NCI-H226 (cell line): ENCODE measurements at regions not wholly inside any gene's neighbourhood (a gene's known extent, or its start where the extent isn't known, plus 50 kb on each side); places are given as distances from the start of the nearest gene placed in this dataset.
"Not testable (repeated sequence)": the region's sequence is repeated elsewhere in the genome, so short reads cannot be mapped to it uniquely, and the experiment has no call there.

Experiments used
- DNase-seq: peaks from one replicate; pipeline ENCODE4 v3.0.0-alpha.2; 2015

DNA sequence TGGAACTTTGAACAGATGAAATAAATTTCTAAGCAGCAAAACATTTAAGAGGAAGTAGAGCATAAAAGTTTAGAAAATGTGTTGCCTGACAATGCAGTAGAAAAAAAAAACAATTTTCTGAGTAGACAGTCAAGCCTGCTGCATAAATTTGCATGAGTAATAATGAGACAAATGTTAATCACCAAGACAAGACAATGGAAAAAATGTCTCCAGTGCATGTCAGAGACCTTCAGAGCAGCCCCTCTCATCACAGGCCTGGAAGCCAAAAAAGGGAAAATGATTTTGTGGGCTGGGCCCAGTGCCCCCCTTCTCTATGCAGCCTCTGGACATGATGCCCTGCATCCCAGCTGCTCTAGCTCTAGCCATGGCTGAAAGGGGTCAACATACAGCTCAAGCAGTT lies 204.6 kb downstream of the COX18 start:
- no peak for DNase-seq

DNA sequence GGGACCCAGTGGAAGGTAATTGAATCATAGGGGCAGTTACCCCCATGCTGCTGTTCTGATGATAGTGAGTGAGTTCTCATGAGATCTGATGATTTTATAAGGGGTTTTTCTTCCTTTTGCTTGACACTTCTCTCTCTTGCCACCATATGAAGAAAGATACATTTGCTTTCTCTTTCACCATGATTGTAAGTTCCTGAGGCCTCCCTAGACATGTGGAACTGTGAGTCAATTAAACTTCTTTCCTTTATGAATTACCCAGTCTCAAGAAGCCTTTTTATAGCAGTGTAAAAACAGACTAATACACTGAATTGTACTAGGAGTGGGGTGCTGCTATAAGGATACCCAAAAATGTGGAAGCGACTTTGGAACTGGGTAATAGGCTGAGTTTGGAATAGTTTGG lies 205.2 kb downstream of the COX18 start:
- DNase-seq, result not testable (repeated sequence)

DNA sequence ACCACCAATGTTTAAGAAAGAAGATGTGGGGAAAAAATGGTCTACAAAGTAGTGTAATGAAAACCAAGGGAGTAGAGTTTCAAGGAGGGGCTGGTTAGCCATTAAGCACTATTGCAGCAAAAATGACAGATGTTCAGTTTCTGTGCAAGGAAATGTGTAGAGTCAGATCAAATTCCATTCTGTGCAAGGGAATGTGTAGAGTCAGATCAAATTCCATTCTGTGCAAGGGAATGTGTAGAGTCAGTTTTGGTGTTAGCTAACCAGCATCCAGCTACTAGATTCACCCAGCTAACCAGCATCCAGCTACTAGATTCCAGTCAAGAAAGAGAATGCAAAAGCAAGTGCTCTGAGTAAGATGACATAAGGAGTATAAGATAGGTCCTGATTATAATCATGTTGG lies 208.8 kb downstream of the COX18 start:
- no peak for DNase-seq

DNA sequence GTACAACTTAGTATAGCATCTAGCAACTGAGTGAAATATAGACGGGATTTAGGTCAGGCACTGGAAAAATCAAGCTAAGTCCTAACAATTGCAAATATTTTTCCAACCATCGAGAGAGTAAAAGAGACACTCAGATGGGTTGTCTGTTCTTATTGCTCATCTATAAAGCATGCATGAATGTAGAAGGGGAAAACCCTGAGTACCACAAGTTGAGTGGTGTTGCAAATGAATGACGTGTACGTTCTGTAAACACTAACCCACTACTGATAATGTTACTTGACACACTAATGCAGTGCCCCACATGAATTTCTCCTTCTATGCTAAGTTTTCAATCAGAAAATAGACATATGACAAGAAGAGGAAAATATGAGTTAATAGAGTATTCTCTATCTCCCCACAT lies 211.2 kb downstream of the COX18 start:
- peak; percentile 94 for DNase-seq

DNA sequence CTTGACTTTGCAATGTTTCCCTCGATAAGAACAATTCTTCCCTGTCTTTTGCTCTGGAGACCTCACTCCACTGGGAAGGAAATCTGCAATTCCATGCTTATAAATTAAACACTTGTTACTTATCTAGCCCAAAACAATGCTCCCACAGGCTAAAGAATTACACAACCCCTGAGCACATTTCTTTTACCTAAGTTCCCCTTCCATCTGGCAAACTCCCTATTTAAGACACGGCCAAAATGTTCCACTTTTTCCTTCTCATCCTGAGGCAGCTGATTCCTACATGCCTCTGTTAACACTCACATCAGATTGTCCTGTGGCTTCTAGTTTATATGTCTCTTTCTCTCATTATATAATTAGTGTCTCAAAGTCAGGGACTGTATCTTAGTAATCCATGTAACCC lies 211.7 kb downstream of the COX18 start:
- peak; percentile 83 for DNase-seq

DNA sequence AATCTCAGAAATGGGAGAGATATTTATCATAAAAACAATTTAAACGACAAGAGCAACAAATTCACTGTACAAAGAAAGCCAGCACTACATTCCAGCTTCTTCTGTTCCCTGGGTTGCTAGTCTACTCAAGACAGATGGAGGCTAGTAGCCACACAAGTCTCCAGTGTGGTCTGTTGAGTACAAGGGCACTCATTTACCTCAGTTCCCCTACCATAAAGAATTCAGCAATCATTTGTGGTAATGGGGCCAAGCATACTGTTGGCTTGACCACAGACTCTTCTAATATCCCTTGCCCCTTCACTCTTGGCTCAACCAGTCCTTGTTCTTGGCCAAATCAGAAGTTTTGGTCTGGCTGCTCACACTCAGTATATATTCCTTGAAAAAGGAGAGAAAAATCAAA lies 212.3 kb downstream of the COX18 start:
- no peak for DNase-seq

DNA sequence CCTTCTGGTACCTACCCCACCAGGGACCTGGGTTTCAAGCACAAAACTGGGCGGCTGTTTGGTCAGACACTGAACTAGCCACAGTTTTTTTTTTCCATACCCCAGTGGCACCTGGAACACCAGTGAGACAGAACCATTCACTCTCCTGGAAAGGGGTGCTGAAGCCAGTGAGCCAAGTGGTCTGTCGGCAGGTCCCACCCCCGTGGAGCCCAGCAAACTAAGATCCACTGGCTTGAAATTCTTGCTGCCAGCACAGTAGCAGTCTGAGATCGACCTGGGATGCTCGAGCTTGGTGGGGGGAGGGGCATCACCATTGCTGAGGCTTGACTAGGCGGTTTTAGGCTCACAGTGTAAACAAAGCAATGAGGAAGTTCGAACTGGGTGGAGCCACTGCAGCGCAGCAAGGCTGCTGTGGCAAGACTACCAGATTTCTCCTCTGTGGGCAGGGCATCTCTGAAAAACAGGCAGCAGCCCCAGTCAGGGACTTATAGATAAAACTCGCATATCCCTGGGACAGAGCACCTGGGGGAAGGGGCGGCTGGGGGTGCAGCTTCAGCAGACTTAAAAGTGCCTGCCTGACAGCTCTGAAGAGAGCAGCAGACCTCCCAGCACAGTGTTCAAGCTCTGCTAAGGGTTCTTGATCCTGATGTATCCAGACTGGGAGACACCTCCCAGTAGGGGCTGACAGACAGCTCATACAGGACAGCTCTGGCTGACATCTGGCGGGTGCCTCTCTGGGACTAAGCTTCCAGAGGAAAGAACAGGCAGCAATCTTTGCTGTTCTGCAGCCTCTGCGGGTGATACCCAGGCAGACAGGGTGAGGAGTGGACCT lies 223.0 kb downstream of the COX18 start:
- no peak for DNase-seq

DNA sequence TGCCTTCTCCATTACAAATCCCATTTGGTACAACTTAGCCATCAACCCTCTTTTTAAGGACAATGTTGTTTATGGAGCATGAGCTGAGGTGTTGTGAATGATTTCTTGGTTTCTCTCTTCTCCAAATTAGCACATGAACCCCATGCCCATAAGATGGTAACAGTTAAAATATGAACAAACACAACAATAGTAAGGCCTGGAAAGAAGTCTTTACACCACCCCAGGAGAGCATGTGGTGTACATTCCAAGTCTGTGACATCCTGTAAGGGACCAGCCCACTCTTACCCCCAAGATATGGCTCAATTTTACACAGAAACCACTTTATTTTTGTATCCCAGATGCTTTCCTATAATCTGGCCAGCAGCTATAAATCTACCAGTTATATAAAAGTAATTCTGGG lies 226.1 kb downstream of the COX18 start:
- no peak for DNase-seq

DNA sequence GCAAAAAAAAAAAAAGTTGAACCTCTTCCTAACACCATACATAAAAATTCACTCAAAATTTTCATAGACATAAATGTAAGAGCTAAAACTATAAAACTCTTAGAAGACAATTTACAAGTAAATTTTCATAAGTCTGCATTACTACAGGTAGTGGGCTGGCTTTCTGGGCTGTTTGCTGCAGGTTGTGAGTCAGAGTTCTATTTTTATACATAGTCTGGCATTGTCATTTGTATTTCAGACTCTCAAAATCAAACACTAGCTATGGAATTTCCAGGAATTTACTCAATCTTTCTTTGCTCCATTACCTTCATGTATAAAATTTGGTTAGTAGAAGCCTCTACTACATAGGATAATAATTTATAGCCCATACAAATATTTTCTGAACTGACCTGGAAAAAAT lies 227.2 kb downstream of the COX18 start:
- DNase-seq, result no peak

DNA sequence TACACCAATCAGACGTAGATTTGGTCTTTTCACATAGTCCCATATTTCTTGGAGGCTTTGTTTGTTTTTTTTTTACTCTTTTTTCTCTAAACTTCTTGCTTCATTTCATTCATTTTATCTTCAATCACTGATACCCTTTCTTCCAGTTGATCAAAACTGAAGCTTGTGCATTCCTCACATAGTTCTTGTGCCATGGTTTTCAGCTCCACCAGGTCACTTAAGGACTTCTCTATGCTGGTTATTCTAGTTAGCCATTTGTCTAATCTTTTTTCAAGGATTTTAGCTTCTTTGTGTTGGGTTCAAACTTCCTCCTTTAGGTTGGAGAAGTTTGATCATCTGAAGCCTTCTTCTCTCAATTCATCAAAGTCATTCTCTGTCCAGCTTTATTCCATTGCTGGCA lies 229.3 kb downstream of the COX18 start:
- not testable (repeated sequence) for DNase-seq

DNA sequence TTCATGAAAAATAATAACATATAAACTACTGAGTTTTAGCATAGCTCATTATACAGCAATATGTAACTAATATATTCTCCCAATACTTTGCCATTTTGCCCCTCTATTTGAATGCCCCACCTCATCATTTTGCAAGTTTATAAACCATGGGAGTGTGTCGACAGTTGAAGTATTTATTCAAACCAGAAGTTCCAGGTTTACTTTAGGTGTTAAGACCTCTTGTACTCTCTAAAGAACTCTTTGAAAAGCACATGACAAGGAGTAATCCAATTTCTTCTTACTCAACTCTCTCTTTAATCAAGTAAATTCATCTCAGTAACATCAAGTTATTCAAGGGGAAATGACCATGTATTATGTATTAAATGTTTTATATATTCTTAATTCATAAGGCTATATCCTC lies 240.7 kb downstream of the COX18 start:
- no peak for DNase-seq

DNA sequence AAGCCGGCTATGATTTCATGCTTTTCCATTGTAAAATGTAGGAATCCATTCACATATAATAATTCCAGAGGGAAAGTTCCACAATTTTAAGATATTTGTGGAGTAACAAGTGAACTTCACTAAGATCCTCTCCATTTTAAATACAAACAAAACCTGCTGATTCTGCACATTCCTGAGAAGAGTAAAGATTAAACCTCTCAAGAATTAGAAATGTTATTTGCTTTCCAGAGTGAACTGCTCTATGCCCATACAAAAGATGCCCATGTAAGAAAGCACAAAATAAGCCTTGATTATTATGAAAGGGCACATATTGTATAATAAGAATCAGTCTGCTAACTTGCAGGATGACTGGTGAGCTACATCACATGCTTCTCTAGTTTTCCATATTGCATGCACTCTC lies 241.5 kb downstream of the COX18 start:
- no peak for DNase-seq

DNA sequence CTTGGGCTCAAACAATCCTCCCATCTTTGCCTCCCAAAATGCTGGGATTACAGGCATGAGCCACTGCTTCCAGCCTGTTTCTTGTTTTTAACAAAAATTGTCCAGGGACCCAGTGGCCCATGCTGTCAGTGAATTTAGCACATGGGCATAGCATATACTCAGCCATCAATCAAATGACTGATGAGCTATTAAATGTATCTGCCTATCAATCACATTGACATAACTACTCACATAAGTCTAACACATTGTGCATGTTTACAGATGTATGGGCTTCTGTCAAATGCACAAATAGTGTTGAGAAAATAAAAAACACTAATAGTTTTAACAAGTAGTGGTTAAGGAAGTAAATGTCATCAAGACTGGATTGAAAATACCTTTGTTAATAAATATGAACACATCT lies 249.4 kb downstream of the COX18 start:
- DNase-seq, result no peak

DNA sequence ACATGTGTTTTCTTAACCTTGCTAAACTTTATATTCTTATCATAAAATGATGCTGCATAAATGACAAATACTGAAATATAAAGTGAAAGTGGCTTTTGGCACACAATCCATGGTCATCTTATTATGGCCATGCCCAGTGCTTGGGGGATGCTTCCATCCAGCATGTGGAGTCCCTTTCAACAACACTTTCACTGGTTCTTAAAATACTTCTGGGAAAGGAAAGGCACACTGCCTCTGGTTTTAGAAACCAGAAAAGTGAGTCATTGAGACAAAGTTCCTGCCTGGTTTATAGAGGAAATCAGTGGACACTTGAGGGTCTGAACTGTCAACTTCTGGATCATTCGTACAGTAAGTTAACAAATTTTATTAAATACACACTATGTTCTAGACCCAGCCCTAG lies 248.0 kb upstream of the ADAMTS3 start:
- DNase-seq, result no peak

DNA sequence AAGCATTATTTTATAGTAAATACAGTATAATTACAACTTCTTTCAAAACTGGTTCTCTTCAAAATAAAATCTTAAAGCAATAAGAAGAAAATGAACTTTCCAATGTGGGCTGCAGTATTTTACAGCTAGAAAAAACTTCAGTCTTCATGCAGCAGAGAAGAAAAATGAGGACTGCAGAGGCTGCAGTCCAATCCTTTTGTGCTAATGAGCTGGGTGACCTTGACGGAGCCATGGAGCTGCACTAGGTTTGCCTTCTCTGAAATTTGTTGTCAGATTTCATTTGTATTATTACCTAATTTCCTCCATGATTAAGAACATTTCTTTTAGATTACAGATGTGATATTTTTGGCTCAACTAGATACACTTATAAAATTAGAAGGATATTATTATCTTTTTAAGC lies 245.2 kb upstream of the ADAMTS3 start:
- no peak for DNase-seq

DNA sequence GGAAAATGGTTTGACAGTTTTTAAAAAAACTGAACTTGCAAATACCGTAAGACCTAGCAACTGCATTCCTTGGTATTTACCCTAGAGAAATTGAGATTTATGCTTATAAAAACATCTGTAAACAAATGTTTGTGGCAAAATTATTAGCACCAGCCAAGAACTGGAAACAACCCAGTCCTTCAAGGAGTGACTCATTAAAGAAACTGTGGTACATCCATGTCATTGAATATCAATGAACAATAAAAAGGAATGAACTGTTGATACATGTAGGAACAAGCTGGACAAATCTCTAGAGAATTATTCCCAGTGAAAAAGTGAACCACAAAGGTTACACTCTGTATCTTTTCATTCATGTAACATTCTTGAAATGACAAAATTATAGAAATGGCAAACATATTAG lies 240.2 kb upstream of the ADAMTS3 start:
- no peak for DNase-seq

DNA sequence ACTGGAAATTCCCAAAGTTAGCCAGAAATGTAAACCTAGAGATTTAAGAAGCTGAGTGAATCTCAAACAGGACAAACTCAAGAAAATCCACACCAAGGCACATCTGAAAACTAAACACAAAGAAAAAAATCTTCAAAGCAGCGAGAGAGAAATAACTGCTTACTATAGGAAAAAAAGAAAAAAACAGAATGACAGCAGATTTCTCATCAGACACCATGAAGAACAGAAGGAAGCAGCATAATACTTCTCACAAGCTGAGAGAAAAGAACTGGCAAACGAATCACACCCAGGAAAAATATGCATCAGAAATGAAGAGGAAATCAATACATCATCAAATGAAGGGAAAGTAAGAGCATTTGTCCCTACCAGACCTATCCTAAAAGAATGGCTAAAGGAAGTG lies 236.3 kb upstream of the ADAMTS3 start:
- DNase-seq, result no peak

DNA sequence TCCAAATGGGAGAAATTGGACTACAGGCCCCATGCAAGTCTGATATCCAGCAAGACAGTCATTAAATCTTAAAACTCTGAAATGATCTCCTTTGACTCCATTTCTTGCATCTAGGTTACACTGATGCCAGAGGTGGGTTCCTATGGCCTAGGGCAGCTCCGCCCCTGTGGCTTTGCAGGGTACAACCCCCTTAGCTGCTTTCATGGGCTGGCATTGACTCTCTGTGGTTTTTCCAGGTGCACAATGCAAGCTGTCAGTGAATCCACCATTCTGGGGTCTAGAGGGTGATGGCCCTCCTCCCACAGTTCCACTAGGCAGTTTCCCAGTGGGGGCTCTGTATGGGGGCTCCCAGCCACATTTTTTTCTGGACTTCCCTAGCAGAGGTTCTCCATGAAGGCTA lies 228.5 kb upstream of the ADAMTS3 start:
- DNase-seq, result no peak

DNA sequence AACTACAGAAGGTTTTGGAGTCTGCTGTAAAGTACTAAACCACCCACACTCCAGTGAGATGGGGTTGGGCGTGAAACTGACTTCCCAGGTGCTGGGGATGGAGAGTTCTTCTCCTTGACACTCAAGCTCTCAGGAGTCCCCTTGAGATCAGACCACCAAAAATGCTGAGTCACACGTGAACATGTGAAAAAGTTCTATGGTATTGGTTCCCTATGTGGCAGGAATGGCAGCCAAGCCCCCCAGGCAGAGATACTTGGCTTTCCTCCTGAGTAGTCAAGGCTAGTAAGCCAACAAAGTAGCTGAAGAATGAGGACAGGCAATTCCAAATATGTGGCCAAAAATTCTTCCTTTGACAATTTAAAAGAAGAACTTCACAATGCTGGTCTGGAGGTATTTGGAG lies 222.0 kb upstream of the ADAMTS3 start:
- no peak for DNase-seq

DNA sequence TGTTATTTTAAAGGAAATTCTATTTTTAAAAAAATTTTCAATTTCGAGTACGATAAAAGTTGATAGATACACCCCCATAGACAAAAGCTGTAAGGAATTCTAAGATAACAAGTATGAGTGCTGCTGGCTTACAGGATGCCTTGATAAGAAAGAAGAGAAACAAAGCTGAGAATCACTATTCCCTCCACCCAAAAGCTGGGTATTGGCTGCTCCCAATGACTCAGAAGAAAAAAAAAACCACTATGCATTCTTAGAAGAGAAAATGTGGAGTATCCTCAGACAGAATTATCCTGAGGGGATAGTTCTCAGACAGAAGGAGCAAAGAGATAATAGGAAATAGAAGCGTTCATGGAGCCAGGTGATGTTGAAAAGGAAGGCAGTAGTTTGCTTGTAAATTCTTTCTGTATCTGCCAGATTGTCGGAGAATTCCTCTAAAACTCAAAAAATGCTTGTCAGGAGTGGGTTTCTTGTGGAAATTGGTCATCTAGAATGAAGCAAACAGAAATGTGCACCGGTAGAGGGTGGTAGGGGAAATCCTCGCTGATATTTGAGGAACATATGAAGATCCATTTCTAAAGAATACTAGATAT lies 217.5 kb upstream of the ADAMTS3 start:
- peak; percentile 78 for DNase-seq

DNA sequence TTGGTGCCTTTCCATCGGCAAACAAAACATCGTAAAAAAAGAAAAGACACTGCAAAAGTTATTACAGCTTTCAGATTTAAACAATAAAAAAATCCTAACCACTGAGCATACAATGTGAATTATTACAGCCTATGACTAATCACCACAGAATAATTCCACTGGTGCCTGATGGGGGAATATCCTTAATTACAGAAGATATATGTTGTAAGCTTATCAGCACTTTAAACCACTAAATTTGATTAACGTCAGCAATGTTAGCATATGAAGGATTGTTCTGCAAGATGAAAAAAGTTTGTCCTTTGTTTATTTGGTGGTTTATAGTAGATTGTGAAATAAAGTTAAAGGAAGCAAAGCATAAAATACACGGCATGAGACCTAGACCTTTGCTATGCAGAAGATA lies 210.2 kb upstream of the ADAMTS3 start:
- peak; percentile 60 for DNase-seq

DNA sequence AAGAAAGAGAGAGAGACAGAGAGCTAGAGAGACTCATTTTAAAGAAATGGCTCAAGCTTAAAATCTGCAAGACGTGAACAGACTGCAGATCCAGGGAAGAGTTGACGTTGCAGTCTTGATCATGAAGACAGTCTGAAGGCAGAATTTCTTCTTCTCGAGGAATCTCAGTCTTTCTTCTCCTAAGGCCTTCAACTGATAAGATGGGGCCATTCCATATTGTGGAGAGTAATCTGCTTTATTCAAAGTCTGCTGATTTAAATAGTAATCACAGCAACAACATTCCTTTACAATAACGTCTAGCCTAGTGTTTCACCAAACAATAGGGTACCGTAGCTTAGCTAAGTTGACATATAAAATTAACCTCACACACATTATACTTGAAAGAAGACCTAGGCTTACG lies 208.4 kb upstream of the ADAMTS3 start:
- no peak for DNase-seq

DNA sequence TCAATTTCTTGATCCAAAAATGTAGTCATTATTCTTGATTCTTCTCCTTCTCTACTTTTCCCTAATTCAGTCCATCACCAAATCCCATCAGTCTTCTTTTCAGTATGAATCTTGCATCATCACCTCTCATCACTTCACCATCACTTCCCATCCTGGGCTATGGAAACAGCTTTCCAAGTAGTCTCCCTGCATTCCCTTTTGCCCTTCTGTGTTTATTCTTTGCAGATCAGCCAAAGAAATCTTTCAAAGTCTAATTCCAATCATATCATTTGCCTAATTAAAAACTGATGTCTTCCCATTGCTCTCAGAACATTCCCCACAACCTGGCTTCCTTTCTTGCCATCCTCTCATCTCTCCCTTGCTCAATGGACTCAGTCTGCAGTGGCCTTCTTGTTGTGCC lies 201.7 kb upstream of the ADAMTS3 start:
- no peak for DNase-seq

DNA sequence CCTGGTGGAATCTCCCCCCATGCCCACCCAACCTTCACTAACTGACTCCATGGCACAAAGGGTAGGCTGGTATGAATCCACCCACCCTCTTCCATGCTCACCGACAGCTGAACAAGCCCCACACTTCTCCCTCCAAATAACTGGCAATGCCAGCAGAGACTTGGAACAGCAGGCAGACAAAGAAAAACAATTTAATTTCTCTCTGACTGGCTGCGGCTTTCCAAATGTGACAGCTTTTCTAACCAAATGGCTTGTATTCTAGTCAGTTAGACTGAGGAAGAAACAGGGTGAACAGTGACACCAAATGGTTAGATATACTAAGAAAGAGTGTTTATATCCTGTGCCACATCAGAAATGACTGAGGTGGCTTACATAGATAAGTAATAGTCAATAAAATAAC lies 199.3 kb upstream of the ADAMTS3 start:
- DNase-seq, result no peak
